Ascending aorta (tissue), 2 donors: ENCODE measurements at regions not wholly inside any gene's neighbourhood (a gene's known extent, or its start where the extent isn't known, plus 50 kb on each side); places are given as distances from the start of the nearest gene placed in this dataset.

Experiments
- DNase-seq, 2 donors: peaks; one replicate each; pipeline ENCODE4 v3.0.0-alpha.2; 2019; ENCODE audit warnings: low spot score in 2 of 2
- H3K27ac ChIP-seq, 2 donors: fragments of 200-600 bp; sonication (generic); one replicate each; pipeline ENCODE4 v1.5.1; 2016 to 2017; ENCODE audit warnings: mild to moderate bottlenecking in 1 of 2
- H3K27me3 ChIP-seq: fragments of 200-600 bp; sonication (generic); one replicate; pipeline ENCODE4 v1.5.1; 2017
- H3K36me3 ChIP-seq, 2 donors: fragments of 200-600 bp; sonication (generic); one replicate each; pipeline ENCODE4 v1.5.1; 2016
- H3K4me1 ChIP-seq, 2 donors: fragments of 200-600 bp; sonication (generic); one replicate each; pipeline ENCODE4 v1.5.1; 2016 to 2017; ENCODE audit warnings: mild to moderate bottlenecking in 1 of 2
- H3K4me3 ChIP-seq, 2 donors: fragments of 200-600 bp; sonication (generic); one replicate each; pipeline ENCODE4 v1.5.1; 2016 to 2017; ENCODE audit warnings: mild to moderate bottlenecking in 1 of 2
- H3K9me3 ChIP-seq, 2 donors: fragments of 200-600 bp; sonication (generic); one replicate each; pipeline ENCODE4 v1.5.1; 2016
- intact Hi-C: fragments of 100-400 bp; cut with DNase I; formaldehyde crosslinking; loops from one replicate; pipeline ENCODE4 v1.15.1; 2023
- TF ChIP-seq, protein P1 (sequence below), 3 experiments: fragments of 200-600 bp in 2 of 3; fragments of 450-650 bp in 1 of 3; sonication (generic) in 2 of 3; IDR thresholded peaks; one replicate each; pipeline ENCODE4 v1.5.1; 2016 to 2019; ENCODE audit warnings: antibody characterized with exemption in 3 of 3, mild to moderate bottlenecking in 1 of 3, moderate library complexity in 1 of 3

DNA sequence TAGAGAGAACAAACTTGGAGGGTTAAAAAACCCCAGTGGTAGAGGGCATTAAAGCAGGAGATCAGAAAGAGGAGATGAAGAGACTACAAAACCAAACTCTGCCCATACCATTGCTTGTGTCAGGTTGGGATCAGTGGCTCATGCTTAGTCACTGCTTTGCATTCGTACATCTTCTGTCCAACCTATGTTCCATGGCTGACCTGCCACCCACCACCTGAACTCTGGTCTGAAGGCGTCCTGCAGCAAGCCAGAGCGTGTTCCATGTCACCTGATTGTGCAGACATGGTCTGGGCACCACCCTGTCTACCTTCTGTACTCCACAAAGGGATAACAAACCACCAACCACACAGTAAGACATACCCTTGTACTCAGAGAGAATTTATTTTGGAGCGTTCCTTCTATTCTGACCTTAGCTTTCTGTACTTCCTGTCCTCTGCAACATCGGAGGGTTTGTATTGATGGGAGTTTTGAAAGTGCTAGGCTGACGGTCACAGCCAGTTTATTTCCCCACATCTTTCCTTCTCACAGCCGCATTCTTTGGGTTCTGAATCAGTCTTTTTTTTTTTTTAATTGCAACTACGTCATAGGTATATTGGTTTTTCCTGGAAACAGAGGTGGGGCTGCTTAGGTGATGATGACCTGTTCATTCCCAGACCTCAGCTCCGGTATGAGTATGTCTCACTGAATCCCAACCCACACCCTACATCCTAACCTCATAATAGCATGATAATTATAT, 88.3 kb downstream of the SOWAHC start:
- Histone ChIP-seq H3K27ac (no peak overlapping the region), H3K4me1 (peaks cover 4 to 20% of the 10 kb centered on the region in 2 donors), H3K9me3 (no peaks in the 10 kb centered on the region), H3K27me3 (no peaks in the 10 kb centered on the region), H3K4me3 (no peak overlapping the region), H3K36me3 (no peaks in the 10 kb centered on the region)
- TF ChIP-seq, protein P1, sequence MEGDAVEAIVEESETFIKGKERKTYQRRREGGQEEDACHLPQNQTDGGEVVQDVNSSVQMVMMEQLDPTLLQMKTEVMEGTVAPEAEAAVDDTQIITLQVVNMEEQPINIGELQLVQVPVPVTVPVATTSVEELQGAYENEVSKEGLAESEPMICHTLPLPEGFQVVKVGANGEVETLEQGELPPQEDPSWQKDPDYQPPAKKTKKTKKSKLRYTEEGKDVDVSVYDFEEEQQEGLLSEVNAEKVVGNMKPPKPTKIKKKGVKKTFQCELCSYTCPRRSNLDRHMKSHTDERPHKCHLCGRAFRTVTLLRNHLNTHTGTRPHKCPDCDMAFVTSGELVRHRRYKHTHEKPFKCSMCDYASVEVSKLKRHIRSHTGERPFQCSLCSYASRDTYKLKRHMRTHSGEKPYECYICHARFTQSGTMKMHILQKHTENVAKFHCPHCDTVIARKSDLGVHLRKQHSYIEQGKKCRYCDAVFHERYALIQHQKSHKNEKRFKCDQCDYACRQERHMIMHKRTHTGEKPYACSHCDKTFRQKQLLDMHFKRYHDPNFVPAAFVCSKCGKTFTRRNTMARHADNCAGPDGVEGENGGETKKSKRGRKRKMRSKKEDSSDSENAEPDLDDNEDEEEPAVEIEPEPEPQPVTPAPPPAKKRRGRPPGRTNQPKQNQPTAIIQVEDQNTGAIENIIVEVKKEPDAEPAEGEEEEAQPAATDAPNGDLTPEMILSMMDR (IDR thresholded peaks at IDR 0.05), result no peak
- no peak for DNase-seq
- intact Hi-C loops, result no loop called here

DNA sequence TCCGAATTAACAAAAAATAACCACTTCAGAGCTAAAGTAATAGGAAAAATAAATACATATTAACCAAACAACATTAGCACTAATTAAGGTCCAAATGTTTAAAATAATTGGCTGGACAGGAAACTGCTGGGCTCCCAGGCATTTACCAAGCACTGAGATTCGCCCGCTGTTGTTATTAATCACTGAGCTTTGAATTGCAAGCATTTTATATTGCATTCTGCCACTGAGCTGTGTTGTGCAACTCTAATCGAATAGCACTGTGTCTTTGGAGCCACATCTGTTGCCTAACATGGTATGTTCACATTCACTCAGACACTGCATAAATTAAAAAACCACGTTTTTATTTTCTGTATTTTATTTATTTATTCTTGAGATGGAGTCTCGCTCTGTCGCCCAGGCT, 88.9 kb downstream of the SOWAHC start:
- H3K4me3 ChIP-seq, result no peak overlapping the region
- no peak overlapping the region for H3K27ac ChIP-seq
- H3K36me3 ChIP-seq, result no peaks in the 10 kb centered on the region
- intact Hi-C loops, result no loop called here
- H3K27me3 ChIP-seq, result no peaks in the 10 kb centered on the region
- peaks cover 4 to 20% of the 10 kb centered on the region in 2 donors for H3K4me1 ChIP-seq
- TF ChIP-seq, protein P1 (IDR thresholded peaks at IDR 0.05), result no peak
- H3K9me3 ChIP-seq, result no peaks in the 10 kb centered on the region
- no peak for DNase-seq

GRCh38 chr2:109703798-109704197, 89.6 kb downstream of the SOWAHC start:
- intact Hi-C loops, result no loop called here
- H3K9me3 ChIP-seq, result no peaks in the 10 kb centered on the region
- H3K27ac ChIP-seq, result no peak overlapping the region
- no peaks in the 10 kb centered on the region for H3K36me3 ChIP-seq
- H3K27me3 ChIP-seq, result no peaks in the 10 kb centered on the region
- peaks cover 4 to 16% of the 10 kb centered on the region in 2 donors for H3K4me1 ChIP-seq
- no peak overlapping the region for H3K4me3 ChIP-seq
- no peak for DNase-seq
- TF ChIP-seq, protein P1 (IDR thresholded peaks at IDR 0.05), result no peak

- Histone ChIP-seq H3K9me3 (no peaks in the 10 kb centered on the region), H3K27me3 (no peaks in the 10 kb centered on the region), H3K4me1 (no peaks in the 10 kb centered on the region), H3K4me3 (no peak overlapping the region), H3K27ac (no peak overlapping the region), H3K36me3 (no peaks in the 10 kb centered on the region)
- TF ChIP-seq, protein P1 (IDR thresholded peaks at IDR 0.05), result no peak
- intact Hi-C loops, result no loop called here
- DNase-seq, result no peak
Observed at GRCh38 chr2:109707281-109708147, 86.6 kb upstream of the RGPD5 start.

GRCh38 chr2:109710505-109711229, 83.4 kb upstream of the RGPD5 start:
- TF ChIP-seq, protein P1 (IDR thresholded peaks at IDR 0.05), result no peak
- H3K36me3 ChIP-seq, result no peaks in the 10 kb centered on the region
- no peaks in the 10 kb centered on the region for H3K9me3 ChIP-seq
- H3K27ac ChIP-seq, result no peak overlapping the region
- no peaks in the 10 kb centered on the region for H3K4me1 ChIP-seq
- DNase-seq, result no peak
- no peaks in the 10 kb centered on the region for H3K27me3 ChIP-seq
- no peak overlapping the region for H3K4me3 ChIP-seq
- intact Hi-C loops, result no loop called here
